Uterus (tissue), 2 donors: ENCODE measurements at regions not wholly inside any gene's neighbourhood (a gene's known extent, or its start where the extent isn't known, plus 50 kb on each side); places are given as distances from the start of the nearest gene placed in this dataset.

Experiments used
- CTCF ChIP-seq, 4 experiments: fragments of 200-600 bp in 2 of 4; fragments of 450-650 bp in 2 of 4; sonication (generic) in 2 of 4; IDR thresholded peaks; one replicate each; pipeline ENCODE4 v1.5.1; 2016 to 2019; ENCODE audit warnings: antibody characterized with exemption in 4 of 4, mild to moderate bottlenecking in 2 of 4, moderate library complexity in 1 of 4
- POLR2A ChIP-seq, 2 donors: fragments of 450-650 bp; IDR thresholded peaks; one replicate each; pipeline ENCODE4 v1.6.1; 2016; ENCODE audit warnings: antibody characterized with exemption in 2 of 2, mild to moderate bottlenecking in 1 of 2, moderate library complexity in 1 of 2

- no peak for TF ChIP-seq CTCF (IDR thresholded peaks at IDR 0.05)
- no peak for TF ChIP-seq POLR2A (IDR thresholded peaks at IDR 0.05)
These were observed 995.9 kb upstream of the ADGRB3 start for GRCh38 chr6:67639161-67639560.
